ENCODE measurements at regions not wholly inside any gene's neighbourhood (a gene's known extent, or its start where the extent isn't known, plus 50 kb on each side); places are given as distances from the start of the nearest gene placed in this dataset.

DNA sequence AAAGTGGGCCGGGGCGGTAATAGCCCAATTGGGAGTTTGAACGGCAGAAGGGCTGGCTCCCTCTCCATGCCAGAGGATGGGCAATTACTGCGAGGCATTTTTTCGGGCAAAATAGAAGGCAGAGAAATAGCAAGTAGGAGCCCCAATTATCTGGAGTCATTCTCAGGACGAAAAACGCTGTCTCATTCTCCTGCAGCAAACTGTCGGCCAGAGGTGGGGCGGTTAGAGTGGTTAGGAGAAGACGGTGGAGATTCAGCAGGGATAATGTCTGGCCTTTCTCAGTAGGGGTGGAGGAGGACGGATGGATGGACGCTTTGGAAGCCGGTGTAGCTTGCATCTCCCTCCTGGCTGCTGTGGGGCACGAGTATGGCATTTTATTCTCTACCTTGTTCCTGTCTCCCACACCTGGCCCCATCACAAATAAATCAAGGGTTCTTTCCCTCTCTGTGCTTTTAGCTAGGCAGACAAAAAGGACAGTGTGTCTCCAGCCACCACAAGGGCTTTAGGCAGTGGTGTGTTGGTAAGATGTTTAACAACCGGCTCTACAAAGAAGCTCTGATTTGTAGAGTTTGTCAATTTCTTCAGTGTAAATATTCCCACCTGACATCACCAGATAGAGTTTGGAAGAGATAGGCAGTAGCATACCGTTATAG lies 140.5 kb upstream of the LHX5 start:
- no peaks in the 10 kb centered on the region for H3K4me1 ChIP-seq
- TF ChIP-seq EP300 (IDR thresholded peaks at IDR 0.05) (no peak), POLR2A (IDR thresholded peaks at IDR 0.05; ENCODE audit: low read depth) (no peak), POLR2AphosphoS5 (IDR thresholded peaks at IDR 0.05) (no peak)
- TF ChIP-seq, protein P1, sequence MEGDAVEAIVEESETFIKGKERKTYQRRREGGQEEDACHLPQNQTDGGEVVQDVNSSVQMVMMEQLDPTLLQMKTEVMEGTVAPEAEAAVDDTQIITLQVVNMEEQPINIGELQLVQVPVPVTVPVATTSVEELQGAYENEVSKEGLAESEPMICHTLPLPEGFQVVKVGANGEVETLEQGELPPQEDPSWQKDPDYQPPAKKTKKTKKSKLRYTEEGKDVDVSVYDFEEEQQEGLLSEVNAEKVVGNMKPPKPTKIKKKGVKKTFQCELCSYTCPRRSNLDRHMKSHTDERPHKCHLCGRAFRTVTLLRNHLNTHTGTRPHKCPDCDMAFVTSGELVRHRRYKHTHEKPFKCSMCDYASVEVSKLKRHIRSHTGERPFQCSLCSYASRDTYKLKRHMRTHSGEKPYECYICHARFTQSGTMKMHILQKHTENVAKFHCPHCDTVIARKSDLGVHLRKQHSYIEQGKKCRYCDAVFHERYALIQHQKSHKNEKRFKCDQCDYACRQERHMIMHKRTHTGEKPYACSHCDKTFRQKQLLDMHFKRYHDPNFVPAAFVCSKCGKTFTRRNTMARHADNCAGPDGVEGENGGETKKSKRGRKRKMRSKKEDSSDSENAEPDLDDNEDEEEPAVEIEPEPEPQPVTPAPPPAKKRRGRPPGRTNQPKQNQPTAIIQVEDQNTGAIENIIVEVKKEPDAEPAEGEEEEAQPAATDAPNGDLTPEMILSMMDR (IDR thresholded peaks at IDR 0.05): no peak
- no peak overlapping the region for H3K27ac ChIP-seq (replicated peaks in 1 of 4)
- intact Hi-C loops (cut with DNase I): no loop called here
- H3K27me3 ChIP-seq: peaks cover 0 to 83% (median 10%) of the 10 kb centered on the region in 4 donors
- WGBS: 32% methylated on average over 16 of the region's 16 CpGs
- no peaks in the 10 kb centered on the region for H3K36me3 ChIP-seq
- no peak overlapping the region for H3K4me3 ChIP-seq
- H3K9me3 ChIP-seq: peaks cover 0 to 10% (median 2%) of the 10 kb centered on the region in 4 donors
- no peak for DNase-seq (ENCODE audit: extremely low spot score)

DNA sequence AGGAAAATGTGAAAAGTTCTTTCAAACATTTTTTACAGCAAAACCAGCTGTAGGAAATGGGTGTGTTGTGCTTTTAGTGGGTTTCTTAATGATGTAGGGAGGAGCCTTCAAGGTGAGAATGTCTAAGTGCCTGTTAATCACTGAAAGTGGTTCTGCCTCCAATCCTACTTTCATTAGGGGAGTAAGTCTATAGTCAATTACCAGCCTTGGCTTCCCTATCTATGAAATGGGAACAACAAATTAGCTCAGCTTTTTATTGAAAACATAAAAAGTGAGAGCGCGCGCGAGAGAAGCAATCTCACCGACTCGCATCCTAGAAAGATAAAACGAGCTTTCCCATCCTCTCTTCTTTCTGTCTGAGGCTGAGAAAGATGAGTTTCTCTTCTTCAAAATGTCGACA lies 140.0 kb upstream of the LHX5 start:
- Histone ChIP-seq H3K9me3 (peaks cover 0 to 10% (median 2%) of the 10 kb centered on the region in 4 donors), H3K36me3 (no peaks in the 10 kb centered on the region), H3K4me1 (no peaks in the 10 kb centered on the region), H3K27me3 (peaks cover 0 to 81% (median 10%) of the 10 kb centered on the region in 4 donors), H3K27ac (replicated peaks in 1 of 4) (no peak overlapping the region), H3K4me3 (no peak overlapping the region)
- TF ChIP-seq, protein P1 (IDR thresholded peaks at IDR 0.05): no peak
- no peak for TF ChIP-seq EP300 (IDR thresholded peaks at IDR 0.05)
- TF ChIP-seq POLR2AphosphoS5 (IDR thresholded peaks at IDR 0.05): no peak
- TF ChIP-seq POLR2A (IDR thresholded peaks at IDR 0.05; ENCODE audit: low read depth): no peak
- intact Hi-C loops (cut with DNase I): no loop called here
- no peak for DNase-seq (ENCODE audit: extremely low spot score)
- WGBS: 71% methylated on average over 8 of the region's 8 CpGs

DNA sequence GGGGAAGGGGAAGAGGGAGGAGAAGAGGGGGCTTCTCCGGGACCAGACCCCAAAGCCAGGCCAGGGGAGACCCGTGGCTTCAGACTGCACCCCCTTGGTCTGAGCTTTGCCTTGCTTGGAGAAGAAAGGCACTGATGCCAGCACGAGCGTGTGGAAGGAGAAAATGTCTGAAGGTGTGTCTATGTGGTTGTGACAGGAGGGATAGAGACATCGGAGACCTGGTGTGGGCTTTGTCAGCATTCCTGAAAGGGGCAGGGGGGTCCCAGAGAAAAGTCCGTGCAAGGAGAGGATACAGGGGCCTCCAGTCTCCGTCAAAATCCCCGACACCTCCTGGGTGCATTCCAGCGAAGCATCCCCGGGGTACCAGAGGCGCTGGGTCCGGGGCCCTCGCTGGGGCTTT lies 139.0 kb upstream of the LHX5 start:
- Histone ChIP-seq H3K27ac (replicated peaks in 1 of 4) (no peak overlapping the region), H3K9me3 (peaks cover 0 to 10% (median 2%) of the 10 kb centered on the region in 4 donors), H3K4me1 (no peaks in the 10 kb centered on the region), H3K4me3 (no peak overlapping the region), H3K27me3 (peaks cover 0 to 81% (median 10%) of the 10 kb centered on the region in 4 donors), H3K36me3 (no peaks in the 10 kb centered on the region)
- no peak for DNase-seq (ENCODE audit: extremely low spot score)
- intact Hi-C loops (cut with DNase I): no loop called here
- TF ChIP-seq EP300 (IDR thresholded peaks at IDR 0.05) (no peak), POLR2AphosphoS5 (IDR thresholded peaks at IDR 0.05) (no peak), POLR2A (IDR thresholded peaks at IDR 0.05; ENCODE audit: low read depth) (no peak)
- TF ChIP-seq, protein P1 (IDR thresholded peaks at IDR 0.05): no peak
- 0% methylated on average over 13 of the region's 13 CpGs for WGBS

DNA sequence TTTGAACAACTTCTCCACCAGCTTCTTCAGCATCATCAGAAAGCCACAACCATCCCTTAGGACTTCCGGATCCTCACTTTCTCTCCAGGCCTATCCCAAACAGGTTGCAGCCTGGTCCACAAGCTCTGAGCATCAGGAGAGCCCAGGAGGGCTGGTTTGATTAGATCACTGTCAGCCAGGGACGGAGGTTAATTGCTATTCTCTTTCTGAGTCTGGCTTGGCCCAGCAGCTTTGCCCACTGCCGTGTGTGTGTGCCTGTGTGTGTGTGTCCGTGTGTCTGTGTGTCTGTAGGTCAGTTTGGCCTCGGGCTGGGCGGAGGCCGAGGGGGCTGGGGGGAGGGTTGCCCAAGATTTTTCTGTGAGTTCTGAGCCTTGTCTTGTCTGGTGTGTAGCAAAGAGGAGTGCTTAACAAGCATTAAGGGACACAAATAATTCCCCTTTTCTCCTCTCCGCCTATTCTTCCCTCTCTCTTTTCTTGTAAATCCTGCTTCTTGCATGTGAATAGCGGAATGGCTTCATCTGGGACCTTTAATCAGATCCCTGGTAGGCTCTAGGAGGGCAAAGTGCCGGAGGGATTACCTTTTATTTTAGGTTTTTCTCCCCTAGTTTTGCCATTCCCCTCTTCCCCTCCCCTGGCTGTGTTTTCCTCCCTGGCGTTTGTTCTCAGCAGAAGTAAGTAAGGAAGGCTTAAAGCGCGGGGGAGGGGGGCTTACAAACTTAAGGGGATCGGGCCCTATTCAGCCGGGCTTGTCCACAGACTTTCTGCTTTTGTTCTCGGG lies 138.2 kb upstream of the LHX5 start:
- Histone ChIP-seq H3K27ac (replicated peaks in 1 of 4) (no peak overlapping the region), H3K4me1 (no peaks in the 10 kb centered on the region), H3K4me3 (no peak overlapping the region), H3K36me3 (no peaks in the 10 kb centered on the region), H3K9me3 (peaks cover 0 to 10% (median 2%) of the 10 kb centered on the region in 4 donors), H3K27me3 (peaks cover 0 to 87% (median 10%) of the 10 kb centered on the region in 4 donors)
- intact Hi-C loops (cut with DNase I): no loop called here
- whole genome bisulfite sequencing: 11% methylated on average over 16 of the region's 16 CpGs
- TF ChIP-seq POLR2AphosphoS5 (IDR thresholded peaks at IDR 0.05): no peak
- TF ChIP-seq EP300 (IDR thresholded peaks at IDR 0.05): no peak
- no peak for TF ChIP-seq POLR2A (IDR thresholded peaks at IDR 0.05; ENCODE audit: low read depth)
- TF ChIP-seq, protein P1 (IDR thresholded peaks at IDR 0.05): no peak
- DNase-seq (ENCODE audit: extremely low spot score): no peak

All from esophagus muscularis mucosa (tissue), 4 donors.